ENCODE measurements at regions not wholly inside any gene's neighbourhood (a gene's known extent, or its start where the extent isn't known, plus 50 kb on each side); places are given as distances from the start of the nearest gene placed in this dataset.

DNA sequence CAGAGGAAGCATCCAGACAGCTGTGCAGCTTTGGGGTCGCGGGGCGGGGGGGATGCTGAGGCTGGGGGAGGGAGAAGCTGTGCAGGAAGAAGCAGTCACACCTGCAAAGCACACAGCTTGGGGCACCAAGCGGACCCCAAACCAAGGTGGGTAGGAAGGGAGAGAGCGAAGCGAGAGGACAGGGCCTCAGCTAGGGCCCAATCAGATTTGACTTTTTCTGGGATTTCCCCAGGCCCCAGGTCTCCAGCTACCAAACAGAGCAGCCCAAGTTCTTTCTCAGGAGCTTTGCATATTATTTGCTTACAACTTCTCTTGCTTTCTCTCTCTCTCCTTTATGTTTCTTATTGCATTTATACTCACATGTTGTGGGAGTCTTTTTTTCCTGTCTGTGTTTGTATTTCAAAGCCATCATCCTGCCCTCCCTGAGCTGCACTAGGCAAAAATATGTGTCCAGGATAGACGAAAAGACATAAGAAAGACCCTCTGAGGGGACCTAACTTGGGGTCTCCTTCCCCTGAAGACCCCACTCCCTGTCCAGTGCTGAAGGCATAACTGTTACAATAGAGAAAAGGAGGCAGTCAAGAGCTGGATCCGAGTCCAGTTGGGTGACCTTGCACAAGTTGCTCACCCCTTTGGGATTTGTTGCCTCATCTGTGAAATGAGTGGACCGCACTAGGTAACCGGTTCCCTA is 50.6 kb upstream of the SMNDC1 start:
- DNase-seq = peak; percentile 22

DNA sequence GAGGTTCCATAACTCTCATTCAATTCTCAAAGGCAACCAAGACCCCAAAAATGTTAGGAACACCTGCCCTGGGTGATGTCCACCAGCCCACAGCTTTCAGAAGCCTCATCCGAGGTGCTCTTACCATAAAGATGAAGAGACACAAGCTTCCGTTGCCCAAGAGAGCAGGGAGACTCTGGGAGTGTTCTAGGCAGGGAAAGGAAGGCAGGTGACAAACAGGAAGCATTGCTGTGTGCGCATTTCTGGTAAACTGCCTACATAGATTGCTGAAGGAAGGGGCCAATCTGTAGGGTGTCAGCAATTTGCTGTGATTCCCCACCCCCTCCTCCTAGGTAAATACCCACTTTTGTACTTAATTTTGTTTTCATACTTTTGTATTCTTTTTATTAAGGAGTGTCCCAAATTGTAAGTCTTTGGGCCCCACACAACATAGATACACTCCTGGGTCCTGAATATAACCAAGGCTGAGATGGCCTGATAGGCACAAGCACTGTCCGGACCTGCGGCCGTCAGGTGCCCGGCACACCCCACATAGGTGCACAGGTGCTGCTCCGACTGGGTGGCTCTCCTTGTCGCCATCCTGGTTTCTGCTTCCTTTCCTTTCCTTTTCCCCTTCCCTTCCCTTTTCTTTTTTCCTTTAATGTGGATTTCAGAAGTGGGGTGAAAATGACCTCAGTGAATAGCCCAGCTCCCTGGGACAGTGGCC is 51.4 kb upstream of the SMNDC1 start:
- DNase-seq = peak; percentile 81

DNA sequence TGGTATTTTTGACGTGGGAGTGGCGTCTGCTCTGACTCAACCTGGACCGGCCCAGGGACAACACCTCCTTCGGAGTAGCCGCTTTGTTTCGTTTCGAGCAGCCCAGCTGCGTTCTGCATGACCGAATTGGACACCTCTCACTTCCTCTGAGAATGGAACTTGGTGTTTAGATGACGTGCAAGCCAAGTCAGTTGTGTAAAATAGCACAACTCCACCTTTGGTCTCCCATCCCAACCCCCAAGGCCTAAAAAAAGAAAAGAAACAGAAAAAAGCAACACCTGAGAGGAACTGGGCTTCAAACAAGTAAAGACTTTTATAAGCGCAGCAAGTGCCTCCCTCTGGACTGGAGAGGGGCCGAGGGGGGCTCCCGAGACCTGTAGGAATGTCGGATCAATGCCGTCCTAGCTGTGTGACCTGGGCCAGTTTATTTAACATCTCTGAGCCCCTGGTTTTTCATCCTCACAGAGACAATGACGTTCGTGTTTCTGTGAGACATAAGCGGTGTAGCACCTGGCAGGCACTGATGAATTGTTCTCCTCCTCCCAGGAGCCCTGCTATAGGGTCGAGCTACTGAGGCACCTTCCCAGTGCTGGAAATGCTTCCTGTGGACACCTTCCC is 52.0 kb upstream of the SMNDC1 start:
- peak; percentile 92 for DNase-seq

DNA sequence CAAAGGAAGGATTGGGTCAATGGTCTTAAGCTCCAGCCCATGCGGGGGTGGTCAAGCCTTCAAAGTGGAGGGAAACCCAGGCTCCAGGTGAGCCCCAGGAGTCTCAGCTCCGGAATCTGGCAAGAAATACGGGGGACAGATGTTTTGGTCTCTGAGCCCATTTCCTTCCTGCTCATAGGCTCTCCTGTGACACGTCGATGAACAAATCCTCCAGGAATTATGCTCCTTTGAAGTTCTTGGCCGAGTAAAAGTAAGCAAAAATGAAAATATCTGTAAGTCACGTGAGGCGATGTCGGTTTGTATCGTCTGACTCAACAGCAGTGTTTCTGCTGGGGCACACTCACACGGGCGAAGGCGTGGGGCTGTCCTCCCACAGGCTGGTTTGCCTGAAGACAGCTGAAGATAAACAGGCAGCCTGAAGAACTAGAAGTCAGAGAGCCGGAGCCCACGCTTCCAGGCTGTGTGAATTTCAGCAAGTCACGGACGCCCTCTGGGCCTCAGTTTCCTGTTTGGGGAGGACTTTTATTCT is 52.6 kb upstream of the SMNDC1 start:
- DNase-seq = peak; percentile 56

DNA sequence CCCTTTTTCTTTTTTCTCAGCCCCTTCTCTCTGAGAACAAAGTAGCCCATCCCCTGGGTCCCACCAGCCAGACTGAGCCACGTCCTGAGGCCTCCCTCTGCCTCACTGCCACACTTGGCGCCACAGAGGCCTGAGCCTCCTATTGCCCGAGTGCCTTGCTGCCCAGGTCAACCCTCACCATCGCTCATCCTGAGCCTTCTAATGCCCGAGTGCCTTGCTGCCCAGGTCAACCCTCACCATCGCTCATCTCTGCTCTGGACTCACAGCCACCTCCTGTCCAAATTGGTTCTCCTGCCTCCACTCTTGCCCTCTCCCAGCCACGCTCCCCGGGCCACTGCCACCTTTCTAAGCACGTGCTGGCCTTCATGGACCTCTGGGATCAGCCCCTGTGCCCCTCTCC is 53.2 kb upstream of the SMNDC1 start:
- no peak for DNase-seq

DNA sequence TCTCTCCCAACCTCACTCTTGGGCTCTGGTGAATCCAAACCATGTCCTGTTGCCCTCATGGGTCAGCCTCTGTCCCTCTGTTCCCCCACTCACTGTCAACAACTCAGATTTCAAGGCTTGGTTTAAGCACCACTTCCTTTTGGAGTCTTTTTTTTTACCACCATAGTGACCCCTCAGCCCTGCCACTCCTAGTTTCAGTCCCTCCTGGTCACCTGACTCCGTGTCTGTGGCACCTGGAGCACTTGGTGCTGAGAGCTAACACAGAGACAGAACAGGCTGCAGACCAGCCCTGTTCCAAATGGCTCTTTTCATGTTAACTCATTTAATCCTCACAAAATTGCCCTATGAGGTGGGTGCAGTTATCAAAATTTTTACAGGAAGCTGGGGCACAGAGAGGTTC is 53.6 kb upstream of the SMNDC1 start:
- peak; percentile 56 for DNase-seq

DNA sequence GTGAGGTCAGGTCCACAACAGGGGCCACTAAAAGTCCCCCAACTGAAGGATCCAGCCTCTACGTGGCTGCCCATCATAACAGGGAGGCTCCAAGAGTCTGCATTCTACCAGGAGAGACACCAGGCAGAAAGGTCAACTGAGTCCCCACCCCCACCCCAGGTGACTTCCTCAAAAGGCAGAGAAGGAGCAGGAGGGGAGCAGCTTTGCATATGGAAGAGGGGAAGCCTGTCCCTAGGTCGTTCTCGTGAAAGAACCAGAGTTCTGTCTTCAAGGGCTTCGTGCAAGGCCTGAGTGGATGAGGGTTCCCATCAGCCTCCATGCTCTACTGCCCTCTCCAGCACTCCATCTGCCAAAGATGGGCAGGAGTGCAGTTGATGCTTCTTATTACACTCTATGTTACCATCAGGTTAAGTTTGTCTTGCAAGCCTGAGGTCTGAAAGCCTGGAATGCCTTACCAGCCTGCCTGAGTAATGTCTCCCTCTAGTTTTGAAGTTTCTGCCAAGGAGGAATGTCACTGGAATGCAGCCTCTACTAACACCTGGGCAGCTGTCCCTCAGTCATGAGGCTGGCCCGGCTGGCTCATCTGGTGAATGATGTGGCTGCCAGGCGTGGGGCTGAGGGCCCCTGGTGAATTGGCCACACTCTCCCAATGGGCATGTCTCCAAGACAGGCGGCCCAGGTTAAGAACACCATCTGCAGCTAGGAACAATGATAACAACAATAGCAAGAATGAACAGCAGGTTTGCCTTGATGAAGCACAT is 54.3 kb upstream of the SMNDC1 start:
- peak; percentile 84 for DNase-seq

DNA sequence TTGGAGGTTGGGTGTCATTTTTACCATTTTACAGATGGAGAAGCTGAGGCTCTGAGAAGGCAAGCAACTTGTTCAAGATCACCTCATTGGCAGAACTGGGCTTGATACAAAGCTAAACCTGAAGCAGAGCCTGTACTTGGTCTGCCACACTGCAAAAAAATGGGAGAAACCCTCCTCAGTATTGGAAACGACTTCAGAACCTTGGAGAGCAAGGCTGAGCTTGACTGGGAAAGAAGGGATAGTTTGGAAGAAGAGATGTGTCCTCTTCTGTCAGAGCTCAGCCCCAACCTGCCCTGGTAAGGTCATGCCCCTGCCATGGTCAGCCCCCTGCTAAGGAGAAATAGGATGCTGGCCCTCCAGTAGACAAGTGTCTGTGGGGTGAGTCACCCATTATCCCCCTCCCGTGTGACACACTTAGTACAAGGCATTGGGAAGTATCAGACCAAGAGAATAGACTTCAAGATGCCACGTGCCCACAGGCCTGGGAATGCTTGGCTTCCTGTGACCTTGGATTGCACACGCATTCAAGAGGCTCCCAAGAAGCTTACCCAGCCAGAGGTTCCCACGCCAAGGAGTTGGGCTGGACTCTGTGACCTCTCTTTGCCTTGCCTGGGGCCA is 56.2 kb upstream of the SMNDC1 start:
- DNase-seq = no peak

DNA sequence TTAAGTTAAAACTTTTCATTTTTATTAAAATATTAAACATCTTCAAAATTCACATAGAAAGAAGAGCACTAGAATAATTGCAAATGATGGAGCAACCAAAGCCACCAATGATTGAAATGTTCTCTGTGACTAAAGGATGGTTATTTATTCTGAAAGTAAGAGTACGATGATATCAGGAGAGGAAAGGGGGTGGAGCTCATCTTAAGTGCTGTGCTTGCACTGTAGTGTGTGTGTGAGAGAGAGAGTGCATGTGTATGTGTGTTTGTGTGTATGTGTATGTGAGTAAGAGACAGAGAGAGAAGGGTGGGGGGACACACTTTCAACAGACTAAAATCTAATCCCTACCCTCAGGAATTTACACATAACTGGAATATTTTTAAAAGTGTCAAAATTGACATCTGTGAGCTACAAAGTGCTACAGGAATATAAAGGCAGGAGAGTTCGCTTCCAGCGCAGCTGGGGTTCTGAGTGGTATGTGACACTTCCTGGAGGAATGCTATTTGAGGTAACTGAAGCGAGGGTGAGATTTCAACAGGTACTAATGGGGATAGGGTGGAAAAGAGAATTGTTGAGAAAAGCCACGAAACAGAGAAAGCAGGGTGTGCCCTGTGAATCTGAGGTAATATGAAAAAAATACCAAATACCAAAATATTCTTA is 57.2 kb upstream of the SMNDC1 start:
- no peak for DNase-seq

DNA sequence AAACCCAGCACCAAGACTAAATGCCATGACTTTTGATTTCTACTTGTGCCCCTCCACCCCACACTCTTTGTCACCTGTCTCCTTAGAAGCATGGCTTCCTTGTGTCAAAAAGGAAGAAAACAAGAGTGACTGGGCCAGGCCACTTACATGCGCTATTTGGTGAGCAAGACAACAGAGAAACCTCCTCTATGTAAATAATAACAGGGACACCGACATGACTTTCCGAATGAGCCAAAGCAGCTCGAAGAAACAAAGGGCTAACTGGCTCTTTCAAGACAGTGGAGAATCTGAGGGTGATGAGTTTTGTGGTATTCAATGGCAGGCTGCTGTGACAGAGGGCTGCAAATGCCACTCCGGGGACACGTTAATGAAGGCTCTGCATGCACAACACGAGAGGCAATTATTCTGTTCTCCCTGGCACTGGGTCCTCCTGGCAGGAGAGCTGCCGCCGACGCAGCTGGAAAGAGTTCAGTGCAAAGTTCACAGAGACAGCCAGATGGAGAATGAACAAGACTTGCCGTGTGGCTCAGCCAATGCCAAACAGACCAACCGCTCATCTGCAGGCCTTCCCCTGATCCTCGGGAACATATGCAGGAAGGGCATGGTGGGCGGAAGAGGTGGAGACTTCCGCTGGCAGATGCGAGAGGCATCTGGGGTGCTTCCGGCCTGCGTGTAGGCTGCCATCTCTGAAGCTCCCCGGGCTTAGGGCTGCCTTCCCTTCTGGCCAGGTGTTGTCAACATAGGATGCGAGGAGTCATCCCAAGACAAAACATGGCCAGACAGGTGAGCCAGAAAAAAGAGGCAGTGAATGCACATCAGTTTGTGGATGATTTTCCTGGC is 59.1 kb upstream of the SMNDC1 start:
- DNase-seq = no peak

DNA sequence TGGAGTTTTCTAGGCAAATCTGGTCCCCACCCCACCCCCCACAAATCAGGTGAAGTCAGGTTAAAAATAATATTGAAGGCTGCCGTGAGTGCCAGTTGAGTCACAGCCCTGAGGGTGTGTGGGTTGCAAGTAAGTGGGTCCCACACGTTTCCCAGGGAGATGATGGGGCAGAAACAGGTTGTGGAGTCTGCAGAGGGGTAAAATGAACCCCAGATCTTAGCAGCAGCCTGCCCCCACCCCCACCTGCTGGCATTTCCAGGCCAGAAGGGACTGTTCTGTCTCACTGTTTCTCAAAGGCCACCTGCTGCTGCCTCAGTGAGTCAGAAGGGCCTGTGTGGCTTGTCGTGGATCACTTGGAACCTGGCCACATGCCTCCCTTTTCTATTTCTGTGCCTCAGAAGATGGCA is 59.8 kb upstream of the SMNDC1 start:
- no peak for DNase-seq

DNA sequence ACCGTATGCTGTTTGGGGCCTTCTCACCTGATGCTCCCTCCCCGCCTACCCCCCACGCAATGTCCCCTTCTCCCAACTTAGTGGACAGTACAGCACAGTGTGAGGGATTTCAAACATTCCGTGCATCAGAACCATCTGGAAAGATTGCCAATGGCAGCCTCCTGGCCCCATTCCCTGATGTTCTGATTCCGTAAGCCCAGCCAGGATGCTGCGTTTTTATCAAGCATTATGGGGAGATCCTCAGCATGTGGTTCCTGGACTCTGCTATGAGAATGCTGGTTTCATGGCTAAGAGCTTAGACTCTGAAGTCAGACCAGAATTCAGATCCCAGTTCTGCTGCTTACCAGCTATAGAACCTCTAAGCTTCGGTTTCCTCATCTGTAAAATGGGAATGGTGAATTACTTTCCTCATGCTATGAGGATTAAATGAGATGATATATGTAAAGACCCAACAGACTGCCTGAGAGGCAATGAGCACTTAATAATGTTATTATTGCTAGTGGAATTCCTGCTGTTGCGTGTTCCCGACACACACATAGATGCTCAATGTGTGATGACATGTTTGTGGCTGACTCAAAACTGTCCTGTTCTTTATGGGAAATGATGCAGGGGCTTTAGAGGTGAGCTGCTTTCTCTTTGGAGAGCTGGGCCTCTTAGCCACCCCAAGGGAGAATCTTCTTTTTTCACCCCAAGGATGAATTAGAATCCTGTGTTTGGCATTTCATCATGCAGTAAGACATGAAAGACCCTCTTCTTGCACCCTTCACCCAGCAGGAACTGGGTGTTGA is 60.8 kb upstream of the SMNDC1 start:
- no peak for DNase-seq

DNA sequence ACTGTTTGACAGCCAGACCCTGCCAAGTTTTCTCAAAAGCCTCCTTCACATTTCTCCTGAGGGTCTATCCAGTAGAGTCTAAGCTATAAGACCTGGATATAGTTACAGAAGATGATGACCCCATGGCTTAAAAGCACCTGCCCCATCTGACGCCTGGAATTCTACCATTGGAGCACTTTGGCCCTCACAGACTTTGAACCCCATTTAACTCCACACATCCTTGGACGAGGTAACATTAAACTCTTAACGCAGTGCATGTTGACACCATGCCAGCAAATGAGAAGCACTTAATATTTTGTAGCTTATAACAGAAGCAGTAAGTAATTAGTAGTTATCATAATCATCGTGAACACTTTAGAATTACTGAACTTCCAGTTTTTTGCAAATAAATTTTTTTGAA is 61.9 kb upstream of the SMNDC1 start:
- no peak for DNase-seq

DNA sequence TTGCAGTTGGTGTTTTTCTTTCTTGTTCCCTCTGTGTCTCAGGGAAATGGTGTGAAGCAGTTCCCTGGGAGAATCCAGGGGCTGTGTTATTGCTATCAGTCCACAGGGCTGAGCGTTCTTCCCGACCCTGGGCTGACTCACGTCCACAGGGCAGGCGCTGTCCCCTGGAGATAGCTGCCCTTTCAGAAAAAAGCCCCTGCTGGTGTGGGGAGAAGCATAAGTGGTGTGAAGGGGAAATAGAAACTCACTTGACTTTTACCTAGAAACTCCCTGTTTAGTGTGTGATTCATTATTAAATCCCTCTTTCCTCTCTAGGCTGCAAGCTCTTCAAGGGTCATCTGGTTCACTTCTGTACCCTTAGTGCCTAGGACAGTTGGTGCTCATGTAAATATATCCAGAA is 63.3 kb upstream of the SMNDC1 start:
- no peak for DNase-seq

DNA sequence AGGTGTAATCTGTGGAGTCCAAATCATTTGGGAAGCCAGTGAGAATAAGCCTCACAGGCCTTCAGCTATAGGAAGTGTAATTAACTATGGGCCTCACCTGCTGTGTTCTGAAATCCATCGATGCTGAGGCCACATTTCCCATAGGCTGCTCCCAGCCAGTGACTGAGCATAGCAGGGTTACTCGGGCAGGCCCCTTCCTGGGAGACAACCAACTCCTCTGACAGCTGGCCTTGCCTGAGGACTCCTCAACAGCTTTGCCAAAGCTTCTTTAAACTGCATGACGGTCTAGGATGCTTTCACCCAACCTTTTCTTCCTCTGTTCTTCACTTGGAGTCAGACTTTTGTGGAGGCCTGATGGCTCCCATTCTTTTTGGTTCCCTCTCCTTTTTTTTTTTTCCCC is 63.8 kb upstream of the SMNDC1 start:
- no peak for DNase-seq

DNA sequence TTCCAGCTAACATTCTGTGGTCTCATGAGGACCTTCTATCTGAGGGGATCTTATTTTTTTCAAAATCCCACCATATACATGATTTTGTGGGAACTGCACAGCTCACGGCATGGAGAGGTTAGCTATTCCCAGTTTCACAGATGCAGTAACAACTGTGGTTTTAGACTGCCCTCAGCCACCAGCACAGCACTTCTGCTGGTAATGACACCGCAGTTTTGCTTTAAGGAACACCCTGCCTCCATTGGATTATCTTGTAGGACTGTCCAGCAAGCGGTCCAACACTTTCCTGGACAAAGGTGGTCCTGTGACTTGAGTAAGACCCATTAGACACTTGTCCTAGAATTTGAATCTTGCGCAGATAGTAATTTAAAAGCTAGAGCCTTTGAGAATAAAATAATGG is 65.3 kb upstream of the SMNDC1 start:
- no peak for DNase-seq

DNA sequence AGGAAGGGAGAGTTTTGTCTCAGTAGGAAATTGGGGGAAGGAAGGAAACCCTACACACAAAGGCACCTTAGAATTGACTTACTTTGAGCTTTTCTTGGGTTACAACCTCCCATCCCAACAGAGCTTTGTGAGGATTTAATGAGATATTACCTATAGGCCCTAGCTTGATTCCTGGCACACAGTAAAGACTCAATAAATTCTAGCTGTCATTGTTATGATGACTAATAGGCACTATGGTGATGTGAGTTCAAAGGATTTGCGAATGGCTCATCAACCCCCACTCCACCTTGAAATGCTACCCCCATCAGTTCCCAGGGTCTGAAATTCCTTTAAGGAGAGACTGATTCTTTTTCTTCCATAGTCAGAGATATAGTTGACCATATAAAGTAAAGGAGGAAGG is 67.9 kb upstream of the SMNDC1 start:
- no peak for DNase-seq

DNA sequence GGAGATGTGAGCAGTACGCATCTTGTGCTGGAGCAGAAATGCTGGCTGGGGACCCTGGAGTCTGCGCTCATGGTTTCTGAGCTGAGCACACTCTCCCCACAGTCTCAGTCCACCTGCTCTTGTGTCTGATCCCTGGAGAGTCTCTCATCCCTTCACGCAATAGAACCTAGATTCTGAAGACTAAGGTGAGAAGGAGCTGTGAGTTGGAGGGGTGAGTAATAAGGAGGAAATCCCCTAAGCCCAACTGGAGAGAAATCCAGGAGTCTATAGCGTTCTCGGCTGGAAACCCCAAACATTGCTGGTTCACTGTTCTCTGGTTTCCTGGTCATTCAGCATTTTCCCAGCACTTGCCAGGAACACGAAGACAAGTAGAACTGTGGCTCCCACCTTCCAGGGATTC is 68.3 kb upstream of the SMNDC1 start:
- DNase-seq = no peak

DNA sequence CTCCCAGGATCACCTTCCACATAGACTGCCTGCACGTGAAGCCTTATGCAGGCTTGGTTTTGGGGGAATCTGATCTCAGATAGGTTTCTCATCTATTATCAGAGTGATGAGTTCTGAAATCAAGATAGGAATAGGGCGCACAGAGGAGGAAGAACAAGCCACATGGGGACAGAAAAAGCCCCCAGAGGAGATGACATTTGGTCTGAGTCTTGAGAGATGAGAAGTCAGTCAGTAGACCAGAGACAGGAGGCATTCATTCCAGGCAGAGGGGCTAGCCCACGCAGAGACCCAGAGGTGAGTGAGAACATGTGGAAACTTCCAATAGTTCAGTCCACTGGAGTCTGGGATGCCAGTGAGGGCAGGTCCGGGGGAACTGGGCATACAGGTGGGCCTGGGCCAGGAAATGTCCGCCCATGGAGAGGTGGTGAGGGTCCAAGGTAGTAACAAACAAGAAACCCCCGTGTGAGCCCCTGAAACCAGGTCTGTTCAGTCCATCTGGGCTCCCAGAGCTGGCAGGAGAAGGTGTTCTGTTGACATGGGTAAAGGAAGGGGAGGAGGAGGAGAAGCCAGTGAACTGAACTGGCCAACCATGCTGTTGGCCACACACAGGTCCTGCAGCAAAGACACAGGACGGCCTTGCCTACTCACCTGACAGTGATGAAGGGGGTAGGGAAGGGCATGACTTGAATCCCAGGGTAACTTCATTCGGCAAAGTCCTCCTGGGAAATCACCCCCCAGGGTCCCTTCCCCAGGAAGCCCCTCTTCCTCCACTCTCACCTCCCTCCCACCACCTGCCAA is 69.3 kb upstream of the SMNDC1 start:
- no peak for DNase-seq

DNA sequence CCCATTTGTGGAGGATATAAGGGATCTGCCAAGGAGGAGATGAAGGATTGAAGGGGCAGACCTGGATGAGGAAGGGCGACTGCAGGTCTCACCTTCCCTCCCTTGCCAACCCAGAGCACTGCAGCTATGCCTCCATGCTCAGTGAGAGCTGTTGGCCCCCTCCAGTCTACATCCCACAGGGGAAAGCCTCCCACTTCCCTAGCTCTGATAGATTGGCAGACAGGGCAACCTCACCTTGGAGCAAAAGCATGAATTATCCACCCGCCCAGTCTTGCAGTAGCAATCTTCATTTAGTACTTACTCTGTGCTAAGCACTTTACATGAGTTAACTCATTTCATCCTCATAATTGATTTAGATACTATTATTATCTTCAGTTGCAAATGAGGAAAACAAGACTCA is 70.4 kb upstream of the SMNDC1 start:
- DNase-seq = no peak
